ENCODE measurements at regions not wholly inside any gene's neighbourhood (a gene's known extent, or its start where the extent isn't known, plus 50 kb on each side); places are given as distances from the start of the nearest gene placed in this dataset.

GRCh38 chr9:119868694-119869093 is 499.5 kb upstream of the BRINP1 start:
- no peak overlapping the region for H3K27ac ChIP-seq (ENCODE audit: low read depth, low read length)
- no peaks in the 10 kb centered on the region for H3K9me2 ChIP-seq (ENCODE audit: insufficient read depth)
- no peaks in the 10 kb centered on the region for H4K20me1 ChIP-seq (ENCODE audit: insufficient read depth)
- no peaks in the 10 kb centered on the region for H3K9me3 ChIP-seq (ENCODE audit: control insufficient read depth in 1 of 2, insufficient read depth in 1 of 2, low read depth in 1 of 2, low read length in 2 of 2)
- no peaks in the 10 kb centered on the region for H3K4me1 ChIP-seq (ENCODE audit: control insufficient read depth in 1 of 2, insufficient read depth in 2 of 2, low read length in 2 of 2)
- POLR2A ChIA-PET = no interaction called here
- intact Hi-C loops (cut with micrococcal nuclease) = no loop called here
- no peak for DNase-seq (ENCODE audit: low read depth, low spot score)
- H3K4me3 ChIP-seq (replicated peaks in 1 of 2; ENCODE audit: low read depth in 1 of 2, low read length in 2 of 2) = no peak overlapping the region
- no peaks in the 10 kb centered on the region for H3K79me2 ChIP-seq (ENCODE audit: insufficient read depth, low read length)
- CTCF ChIA-PET = no interaction called here
- RAD21 ChIA-PET (ENCODE audit: low non-redundant PET in 1 of 2, low total read pairs in 2 of 2, uncharacterized antibody in 2 of 2, unreplicated experiment in 2 of 2) = no interaction called here
- H3K27me3 ChIP-seq (ENCODE audit: insufficient read depth, low read length) = no peaks in the 10 kb centered on the region
- no peaks in the 10 kb centered on the region for H3K36me3 ChIP-seq (ENCODE audit: control insufficient read depth in 1 of 2, insufficient read depth in 2 of 2, low read length in 2 of 2)
- H2AFZ ChIP-seq (ENCODE audit: low read depth, low read length, poor library complexity, severe bottlenecking) = no peak overlapping the region
- H3K9ac ChIP-seq (ENCODE audit: low read length) = no peak overlapping the region
- no peak for TF ChIP-seq JUND (IDR thresholded peaks at IDR 0.05)
- TF ChIP-seq SIN3A (IDR thresholded peaks at IDR 0.05; ENCODE audit: low read depth) = no peak
- TF ChIP-seq TCF7L2 (IDR thresholded peaks at IDR 0.05; ENCODE audit: borderline replicate concordance, extremely low read depth, insufficient read depth, insufficient read length) = no peak
- TF ChIP-seq CBX3 (IDR thresholded peaks at IDR 0.05; ENCODE audit: low read depth) = no peak
- no peak for TF ChIP-seq ZNF274 (IDR thresholded peaks at IDR 0.05; ENCODE audit: low read depth, low read length)
- TF ChIP-seq POLR2AphosphoS5 (IDR thresholded peaks at IDR 0.05; ENCODE audit: low read depth, low read length) = no peak
- ATAC-seq = no peak
- no peak overlapping the region for H3K4me2 ChIP-seq (ENCODE audit: low read length)
- BruUV-seq (replicated peaks) = no TSS peak

- no peaks in the 10 kb centered on the region for H3K36me3 ChIP-seq (ENCODE audit: control insufficient read depth in 1 of 2, insufficient read depth in 2 of 2, low read length in 2 of 2)
- no peaks in the 10 kb centered on the region for H3K4me1 ChIP-seq (ENCODE audit: control insufficient read depth in 1 of 2, insufficient read depth in 2 of 2, low read length in 2 of 2)
- no peaks in the 10 kb centered on the region for H4K20me1 ChIP-seq (ENCODE audit: insufficient read depth)
- ChIA-PET CTCF (no interaction called here), RAD21 (ENCODE audit: low non-redundant PET in 1 of 2, low total read pairs in 2 of 2, uncharacterized antibody in 2 of 2, unreplicated experiment in 2 of 2) (no interaction called here), POLR2A (no interaction called here)
- DNase-seq (ENCODE audit: low read depth, low spot score) (no peak), ATAC-seq (no peak)
- no peak overlapping the region for H3K4me2 ChIP-seq (ENCODE audit: low read length)
- H3K9ac ChIP-seq (ENCODE audit: low read length) = no peak overlapping the region
- no peaks in the 10 kb centered on the region for H3K79me2 ChIP-seq (ENCODE audit: insufficient read depth, low read length)
- H3K27me3 ChIP-seq (ENCODE audit: insufficient read depth, low read length) = no peaks in the 10 kb centered on the region
- no peak overlapping the region for H2AFZ ChIP-seq (ENCODE audit: low read depth, low read length, poor library complexity, severe bottlenecking)
- no TSS peak for BruUV-seq (replicated peaks)
- intact Hi-C loops (cut with micrococcal nuclease) = no loop called here
- H3K4me3 ChIP-seq (replicated peaks in 1 of 2; ENCODE audit: low read depth in 1 of 2, low read length in 2 of 2) = no peak overlapping the region
- H3K9me3 ChIP-seq (ENCODE audit: control insufficient read depth in 1 of 2, insufficient read depth in 1 of 2, low read depth in 1 of 2, low read length in 2 of 2) = no peaks in the 10 kb centered on the region
- H3K9me2 ChIP-seq (ENCODE audit: insufficient read depth) = no peaks in the 10 kb centered on the region
- no peak overlapping the region for H3K27ac ChIP-seq (ENCODE audit: low read depth, low read length)
- TF ChIP-seq ZFX (IDR thresholded peaks at IDR 0.05) (no peak), ZBTB33 (IDR thresholded peaks at IDR 0.05; ENCODE audit: extremely low read depth, insufficient replicate concordance, low read length) (no peak), POLR2A (IDR thresholded peaks at IDR 0.05; ENCODE audit: borderline replicate concordance, extremely low read depth, insufficient read depth, insufficient read length) (no peak), ZNF274 (IDR thresholded peaks at IDR 0.05; ENCODE audit: low read depth, low read length) (no peak), RAD21 (IDR thresholded peaks at IDR 0.05; ENCODE audit: low read depth) (no peak), CBX3 (IDR thresholded peaks at IDR 0.05; ENCODE audit: low read depth) (no peak), CTCF (IDR thresholded peaks at IDR 0.05 in 2 of 3, conservative IDR thresholded peaks at IDR 0.05 in 1 of 3; ENCODE audit: borderline replicate concordance in 1 of 3, insufficient read depth in 1 of 3, low read depth in 2 of 3, low read length in 2 of 3) (no peak), SP1 (IDR thresholded peaks at IDR 0.05; ENCODE audit: low read depth) (no peak), TCF7L2 (IDR thresholded peaks at IDR 0.05; ENCODE audit: borderline replicate concordance, extremely low read depth, insufficient read depth, insufficient read length) (no peak), EZH2 (IDR thresholded peaks at IDR 0.05) (no peak), JUND (IDR thresholded peaks at IDR 0.05) (no peak), EGR1 (IDR thresholded peaks at IDR 0.05; ENCODE audit: low read depth) (no peak), EZH2phosphoT487 (IDR thresholded peaks at IDR 0.05; ENCODE audit: borderline replicate concordance) (no peak), MAX (IDR thresholded peaks at IDR 0.05) (no peak)
These were observed 492.6 kb upstream of the BRINP1 start for GRCh38 chr9:119861842-119862241.

Data from HCT116 (cell line).